HCT116 (cell line): ENCODE measurements at regions not wholly inside any gene's neighbourhood (a gene's known extent, or its start where the extent isn't known, plus 50 kb on each side); places are given as distances from the start of the nearest gene placed in this dataset.

ENCODE experiments used
- ATAC-seq: fragments of 200-7000 bp; cut with Tn5 transposase; 2 replicates; pipeline ENCODE4 v1.9.1; 2020; ENCODE audit warnings: mild to moderate bottlenecking, moderate library complexity
- BruUV-seq: library from RNA; stranded (reverse); fragments of 400-500 nt; replicated peaks from 2 replicates; lab custom pipeline; 2021; lab: Mats Ljungman, UMichigan
- CTCF ChIA-PET: fragments of 300-600 bp; sonication (Branson Sonifier 250); formaldehyde crosslinking; loops from one replicate; lab custom pipeline; 2021; ENCODE audit warnings: antibody characterized with exemption; lab: Charles Lee
- POLR2A ChIA-PET: fragments of 300-600, 350-600 bp; sonication (Branson Sonifier 250); formaldehyde crosslinking; loops from one replicate; lab custom pipeline; 2021; ENCODE audit warnings: antibody characterized with exemption; lab: Charles Lee
- RAD21 ChIA-PET, 2 experiments: fragments of 300-600 bp; sonication (Branson Sonifier 250); formaldehyde crosslinking; loops; one replicate each; lab custom pipeline; 2023; ENCODE audit warnings: low total read pairs in 2 of 2; ENCODE audit not compliant: uncharacterized antibody in 2 of 2, unreplicated experiment in 2 of 2, low non-redundant PET in 1 of 2; lab: Charles Lee
- DNase-seq: peaks from one replicate; pipeline ENCODE4 v3.0.0-alpha.2; 2010; ENCODE audit warnings: low read depth, low spot score
- H2AFZ ChIP-seq: fragments of 200-600 bp; shearing (Covaris generic), sonication (generic); 2 replicates; pipeline ENCODE4 v1.6.1; 2017; ENCODE audit warnings: low read depth, mixed run types, mixed read lengths, antibody characterized with exemption, low read length; ENCODE audit not compliant: poor library complexity, severe bottlenecking
- H3K27ac ChIP-seq: 2 replicates; pipeline ENCODE4 v1.5.1; 2012; ENCODE audit warnings: low read depth, low read length
- H3K27me3 ChIP-seq: fragments of 200-600 bp; sonication (generic); 2 replicates; pipeline ENCODE4 v1.6.1; 2016; ENCODE audit warnings: mixed run types, low read length, mixed read lengths; ENCODE audit not compliant: insufficient read depth
- H3K36me3 ChIP-seq, 2 experiments: fragments of 200-500 bp in 1 of 2; fragments of 200-600 bp in 1 of 2; sonication (Bioruptor generic) in 1 of 2; sonication (generic) in 1 of 2; 2 replicates each; pipeline versions ENCODE4 v1.5.1 to v1.6.1; 2014 to 2016; ENCODE audit warnings: low read length in 2 of 2, inconsistent platforms in 1 of 2, mixed read lengths in 1 of 2, mixed run types in 1 of 2; ENCODE audit not compliant: insufficient read depth in 2 of 2, control insufficient read depth in 1 of 2
- H3K4me1 ChIP-seq, 2 experiments: fragments of 200-600 bp in 1 of 2; sonication (generic) in 1 of 2; 2 replicates each; pipeline versions ENCODE4 v1.5.1 to v1.6.1; 2012 to 2017; ENCODE audit warnings: low read length in 2 of 2, inconsistent platforms in 1 of 2, mild to moderate bottlenecking in 1 of 2, mixed read lengths in 1 of 2, mixed run types in 1 of 2, moderate library complexity in 1 of 2; ENCODE audit not compliant: insufficient read depth in 2 of 2, control insufficient read depth in 1 of 2
- H3K4me2 ChIP-seq: fragments of 200-600 bp; sonication (generic); 2 replicates; pipeline ENCODE4 v1.6.1; 2017; ENCODE audit warnings: mixed run types, low read length, mixed read lengths
- H3K4me3 ChIP-seq, 2 experiments: fragments of 200-600 bp in 1 of 2; sonication (generic) in 1 of 2; replicated peaks in 1 of 2; 2 replicates each; pipeline ENCODE4 v1.5.1; 2011 to 2016; ENCODE audit warnings: low read length in 2 of 2, control low read depth in 1 of 2, low read depth in 1 of 2, mild to moderate bottlenecking in 1 of 2, mixed read lengths in 1 of 2, mixed run types in 1 of 2
- H3K79me2 ChIP-seq: fragments of 200-600 bp; sonication (generic); 2 replicates; pipeline ENCODE4 v1.6.1; 2017; ENCODE audit warnings: mild to moderate bottlenecking, mixed run types, low read length, moderate library complexity, mixed read lengths; ENCODE audit not compliant: insufficient read depth
- H3K9ac ChIP-seq: fragments of 200-600 bp; sonication (generic); 2 replicates; pipeline ENCODE4 v1.6.1; 2016; ENCODE audit warnings: low read length, mixed read lengths
- H3K9me2 ChIP-seq: fragments of 200-600 bp; sonication (generic), shearing (Covaris generic); 2 replicates; pipeline ENCODE4 v1.6.1; 2017; ENCODE audit warnings: mixed run types, mild to moderate bottlenecking, moderate library complexity; ENCODE audit not compliant: insufficient read depth
- H3K9me3 ChIP-seq, 2 experiments: fragments of 200-500 bp in 1 of 2; fragments of 200-600 bp in 1 of 2; sonication (Bioruptor generic) in 1 of 2; sonication (generic) in 1 of 2; 2 replicates each; pipeline ENCODE4 v1.6.1; 2014 to 2017; ENCODE audit warnings: low read length in 2 of 2, mixed read lengths in 2 of 2, inconsistent platforms in 1 of 2, low read depth in 1 of 2, mild to moderate bottlenecking in 1 of 2, mixed run types in 1 of 2, moderate library complexity in 1 of 2; ENCODE audit not compliant: control insufficient read depth in 1 of 2, insufficient read depth in 1 of 2
- H4K20me1 ChIP-seq: fragments of 200-600 bp; sonication (generic), shearing (Covaris generic); 2 replicates; pipeline ENCODE4 v1.6.1; 2017; ENCODE audit warnings: mixed run types, mild to moderate bottlenecking, moderate library complexity; ENCODE audit not compliant: insufficient read depth
- EGR1 ChIP-seq: IDR thresholded peaks from 2 replicates; pipeline ENCODE4 v1.6.1; 2012; ENCODE audit warnings: low read depth
- EZH2 ChIP-seq: fragments of 200-600 bp; sonication (generic); IDR thresholded peaks from 2 replicates; pipeline ENCODE4 v1.6.1; 2017; ENCODE audit warnings: antibody characterized with exemption, mixed run types
- FOSL1 ChIP-seq: IDR thresholded peaks from 2 replicates; pipeline ENCODE4 v1.6.1; 2012; ENCODE audit warnings: low read depth
- SIN3A ChIP-seq: IDR thresholded peaks from 2 replicates; pipeline ENCODE4 v1.6.1; 2012; ENCODE audit warnings: low read depth
- SRF ChIP-seq: IDR thresholded peaks from 2 replicates; pipeline ENCODE4 v1.6.1; 2012; ENCODE audit warnings: low read depth
- intact Hi-C: fragments of 100-400 bp; cut with micrococcal nuclease; formaldehyde crosslinking; loops from 2 replicates; pipeline ENCODE4 v1.10.0; 2022
- TF ChIP-seq, protein P1 (sequence below): IDR thresholded peaks from 2 replicates; pipeline ENCODE4 v1.6.1; 2011; ENCODE audit warnings: mild to moderate bottlenecking, low read length, moderate library complexity; ENCODE audit not compliant: insufficient replicate concordance; ENCODE audit errors: extremely low read depth
- TF ChIP-seq, protein P2 (sequence below): IDR thresholded peaks from 2 replicates; pipeline ENCODE4 v1.6.1; 2012; ENCODE audit warnings: low read depth

DNA sequence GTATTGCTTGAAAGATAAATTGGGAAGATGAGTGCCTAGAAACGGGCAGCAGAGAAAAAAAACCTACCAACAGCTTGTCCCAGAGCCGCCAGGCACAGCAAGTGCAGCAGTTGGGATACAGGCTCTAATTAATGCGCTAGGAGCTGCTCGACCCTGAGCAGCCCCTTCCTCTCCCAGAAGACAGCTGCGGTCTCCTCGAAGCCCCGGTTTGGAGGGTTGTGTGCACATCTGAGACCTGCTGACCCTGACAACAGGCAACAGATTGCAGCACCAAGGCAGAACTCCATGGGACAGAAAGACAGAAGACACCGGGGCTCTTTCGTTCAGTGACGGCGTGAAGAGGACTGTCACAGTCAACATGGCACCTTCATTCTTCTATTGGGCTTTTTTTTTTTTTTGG lies 101.4 kb downstream of the TSEN15 start (continued):
- TF ChIP-seq, protein P1, sequence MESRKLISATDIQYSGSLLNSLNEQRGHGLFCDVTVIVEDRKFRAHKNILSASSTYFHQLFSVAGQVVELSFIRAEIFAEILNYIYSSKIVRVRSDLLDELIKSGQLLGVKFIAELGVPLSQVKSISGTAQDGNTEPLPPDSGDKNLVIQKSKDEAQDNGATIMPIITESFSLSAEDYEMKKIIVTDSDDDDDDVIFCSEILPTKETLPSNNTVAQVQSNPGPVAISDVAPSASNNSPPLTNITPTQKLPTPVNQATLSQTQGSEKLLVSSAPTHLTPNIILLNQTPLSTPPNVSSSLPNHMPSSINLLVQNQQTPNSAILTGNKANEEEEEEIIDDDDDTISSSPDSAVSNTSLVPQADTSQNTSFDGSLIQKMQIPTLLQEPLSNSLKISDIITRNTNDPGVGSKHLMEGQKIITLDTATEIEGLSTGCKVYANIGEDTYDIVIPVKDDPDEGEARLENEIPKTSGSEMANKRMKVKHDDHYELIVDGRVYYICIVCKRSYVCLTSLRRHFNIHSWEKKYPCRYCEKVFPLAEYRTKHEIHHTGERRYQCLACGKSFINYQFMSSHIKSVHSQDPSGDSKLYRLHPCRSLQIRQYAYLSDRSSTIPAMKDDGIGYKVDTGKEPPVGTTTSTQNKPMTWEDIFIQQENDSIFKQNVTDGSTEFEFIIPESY, result no peak
- no peak for TF ChIP-seq SIN3A
- TF ChIP-seq EZH2, result no peak
- TF ChIP-seq FOSL1, result no peak
- no peak for TF ChIP-seq EGR1
- TF ChIP-seq SRF, result no peak
- TF ChIP-seq, all 23 proteins: peak for 0

DNA sequence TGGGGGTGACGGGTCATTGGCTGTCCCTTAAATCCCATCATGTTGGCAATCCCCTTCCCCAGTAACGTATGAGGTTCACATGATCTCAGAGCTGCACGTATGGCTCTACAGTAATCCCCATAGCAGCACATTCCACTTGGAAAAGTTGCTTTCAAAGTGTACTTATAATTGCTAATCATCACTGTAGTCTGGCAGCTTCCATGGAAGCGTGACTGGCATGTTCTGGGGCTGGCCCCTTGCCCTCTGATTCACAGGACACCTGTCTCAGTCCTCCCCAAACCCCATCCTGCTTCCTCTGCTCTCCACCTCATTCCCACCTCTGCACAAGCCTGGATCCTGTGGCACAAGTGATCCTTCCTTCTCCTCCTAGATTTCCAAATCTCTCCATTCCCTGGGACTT lies 102.2 kb downstream of the TSEN15 start:
- Histone ChIP-seq H3K36me3 (no peaks in the 10 kb centered on the region), H3K27me3 (no peaks in the 10 kb centered on the region), H3K9me2 (no peaks in the 10 kb centered on the region), H3K9ac (no peak overlapping the region), H4K20me1 (no peaks in the 10 kb centered on the region), H3K4me1 (no peaks in the 10 kb centered on the region), H2AFZ (no peak overlapping the region), H3K27ac (no peak overlapping the region), H3K79me2 (no peaks in the 10 kb centered on the region), H3K4me3 (no peak overlapping the region), H3K4me2 (no peak overlapping the region), H3K9me3 (no peaks in the 10 kb centered on the region)
- ChIA-PET RAD21 (no interaction called here), CTCF (no interaction called here), POLR2A (no interaction called here)
- BruUV-seq, result no TSS peak
- DNase-seq (no peak), ATAC-seq (no peak)
- TF ChIP-seq, protein P2, sequence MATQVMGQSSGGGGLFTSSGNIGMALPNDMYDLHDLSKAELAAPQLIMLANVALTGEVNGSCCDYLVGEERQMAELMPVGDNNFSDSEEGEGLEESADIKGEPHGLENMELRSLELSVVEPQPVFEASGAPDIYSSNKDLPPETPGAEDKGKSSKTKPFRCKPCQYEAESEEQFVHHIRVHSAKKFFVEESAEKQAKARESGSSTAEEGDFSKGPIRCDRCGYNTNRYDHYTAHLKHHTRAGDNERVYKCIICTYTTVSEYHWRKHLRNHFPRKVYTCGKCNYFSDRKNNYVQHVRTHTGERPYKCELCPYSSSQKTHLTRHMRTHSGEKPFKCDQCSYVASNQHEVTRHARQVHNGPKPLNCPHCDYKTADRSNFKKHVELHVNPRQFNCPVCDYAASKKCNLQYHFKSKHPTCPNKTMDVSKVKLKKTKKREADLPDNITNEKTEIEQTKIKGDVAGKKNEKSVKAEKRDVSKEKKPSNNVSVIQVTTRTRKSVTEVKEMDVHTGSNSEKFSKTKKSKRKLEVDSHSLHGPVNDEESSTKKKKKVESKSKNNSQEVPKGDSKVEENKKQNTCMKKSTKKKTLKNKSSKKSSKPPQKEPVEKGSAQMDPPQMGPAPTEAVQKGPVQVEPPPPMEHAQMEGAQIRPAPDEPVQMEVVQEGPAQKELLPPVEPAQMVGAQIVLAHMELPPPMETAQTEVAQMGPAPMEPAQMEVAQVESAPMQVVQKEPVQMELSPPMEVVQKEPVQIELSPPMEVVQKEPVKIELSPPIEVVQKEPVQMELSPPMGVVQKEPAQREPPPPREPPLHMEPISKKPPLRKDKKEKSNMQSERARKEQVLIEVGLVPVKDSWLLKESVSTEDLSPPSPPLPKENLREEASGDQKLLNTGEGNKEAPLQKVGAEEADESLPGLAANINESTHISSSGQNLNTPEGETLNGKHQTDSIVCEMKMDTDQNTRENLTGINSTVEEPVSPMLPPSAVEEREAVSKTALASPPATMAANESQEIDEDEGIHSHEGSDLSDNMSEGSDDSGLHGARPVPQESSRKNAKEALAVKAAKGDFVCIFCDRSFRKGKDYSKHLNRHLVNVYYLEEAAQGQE, result no peak
- intact Hi-C loops, result no loop called here
